ENCODE measurements at regions not wholly inside any gene's neighbourhood (a gene's known extent, or its start where the extent isn't known, plus 50 kb on each side); places are given as distances from the start of the nearest gene placed in this dataset.

- no peak for TF ChIP-seq ZBTB1 (tag by site-specific recombination; IDR thresholded peaks at IDR 0.05)
- no peak for TF ChIP-seq ZNF791 (tag by site-specific recombination; IDR thresholded peaks at IDR 0.05)
- TF ChIP-seq, protein P1, sequence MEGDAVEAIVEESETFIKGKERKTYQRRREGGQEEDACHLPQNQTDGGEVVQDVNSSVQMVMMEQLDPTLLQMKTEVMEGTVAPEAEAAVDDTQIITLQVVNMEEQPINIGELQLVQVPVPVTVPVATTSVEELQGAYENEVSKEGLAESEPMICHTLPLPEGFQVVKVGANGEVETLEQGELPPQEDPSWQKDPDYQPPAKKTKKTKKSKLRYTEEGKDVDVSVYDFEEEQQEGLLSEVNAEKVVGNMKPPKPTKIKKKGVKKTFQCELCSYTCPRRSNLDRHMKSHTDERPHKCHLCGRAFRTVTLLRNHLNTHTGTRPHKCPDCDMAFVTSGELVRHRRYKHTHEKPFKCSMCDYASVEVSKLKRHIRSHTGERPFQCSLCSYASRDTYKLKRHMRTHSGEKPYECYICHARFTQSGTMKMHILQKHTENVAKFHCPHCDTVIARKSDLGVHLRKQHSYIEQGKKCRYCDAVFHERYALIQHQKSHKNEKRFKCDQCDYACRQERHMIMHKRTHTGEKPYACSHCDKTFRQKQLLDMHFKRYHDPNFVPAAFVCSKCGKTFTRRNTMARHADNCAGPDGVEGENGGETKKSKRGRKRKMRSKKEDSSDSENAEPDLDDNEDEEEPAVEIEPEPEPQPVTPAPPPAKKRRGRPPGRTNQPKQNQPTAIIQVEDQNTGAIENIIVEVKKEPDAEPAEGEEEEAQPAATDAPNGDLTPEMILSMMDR (tag by site-specific recombination; IDR thresholded peaks at IDR 0.05): no peak
- TF ChIP-seq ZBTB20 (tag by site-specific recombination; IDR thresholded peaks at IDR 0.05): no peak
- TF ChIP-seq ZNF830 (tag by site-specific recombination; IDR thresholded peaks at IDR 0.05; ENCODE audit: low read depth): no peak
- no peak for TF ChIP-seq ZNF114 (tag by site-specific recombination; IDR thresholded peaks at IDR 0.05)
- no peak for TF ChIP-seq YY1 (tag by site-specific recombination; IDR thresholded peaks at IDR 0.05)
- TF ChIP-seq SETDB1 (IDR thresholded peaks at IDR 0.05; ENCODE audit: insufficient read length, low read length): no peak
- no peak for TF ChIP-seq ZFP37 (tag by site-specific recombination; IDR thresholded peaks at IDR 0.05)
- TF ChIP-seq MYNN (tag by site-specific recombination; IDR thresholded peaks at IDR 0.05; ENCODE audit: borderline replicate concordance): no peak
- TF ChIP-seq ZNF560 (tag by site-specific recombination; IDR thresholded peaks at IDR 0.05; ENCODE audit: borderline replicate concordance): no peak
Measured at GRCh38 chr1:227433663-227434341, 115.5 kb upstream of the CDC42BPA start.
